ENCODE measurements at regions not wholly inside any gene's neighbourhood (a gene's known extent, or its start where the extent isn't known, plus 50 kb on each side); places are given as distances from the start of the nearest gene placed in this dataset.

- no peak overlapping the region for H3K4me3 Mint-ChIP-seq
- H3K9me3 Mint-ChIP-seq: no peaks in the 10 kb centered on the region
- no peaks in the 10 kb centered on the region for H3K36me3 Mint-ChIP-seq (ENCODE audit: insufficient read depth)
- no peak for ATAC-seq
- no peak for DNase-seq
- H3K4me1 Mint-ChIP-seq (ENCODE audit: low read depth): no peaks in the 10 kb centered on the region
- H3K27me3 Mint-ChIP-seq (ENCODE audit: low read depth): no peaks in the 10 kb centered on the region
Observed at GRCh38 chr11:109796253-109796652, 296.9 kb upstream of the ZC3H12C start.

DNA sequence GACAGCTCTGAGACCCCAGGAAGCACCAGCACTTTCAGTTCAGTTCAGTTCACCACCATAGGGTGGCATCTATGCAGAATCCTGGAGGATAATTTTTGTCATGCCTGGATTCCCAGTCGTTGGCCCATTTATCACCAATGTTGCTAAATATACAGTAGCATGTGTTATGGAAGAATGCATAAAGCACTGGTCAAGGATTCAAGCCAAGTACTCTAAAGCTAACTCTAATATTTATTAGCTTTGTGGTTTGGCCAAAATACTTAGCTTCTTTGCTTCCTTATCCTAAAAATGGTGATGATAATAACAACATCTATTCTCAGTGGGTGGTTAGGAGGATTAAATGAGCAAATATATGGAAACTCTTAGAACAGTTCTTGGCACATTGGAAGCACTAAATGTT, 294.7 kb upstream of the ZC3H12C start:
- H3K9me3 Mint-ChIP-seq: no peaks in the 10 kb centered on the region
- no peak for DNase-seq
- no peaks in the 10 kb centered on the region for H3K4me1 Mint-ChIP-seq (ENCODE audit: low read depth)
- H3K4me3 Mint-ChIP-seq: no peak overlapping the region
- H3K27me3 Mint-ChIP-seq (ENCODE audit: low read depth): no peaks in the 10 kb centered on the region
- no peaks in the 10 kb centered on the region for H3K36me3 Mint-ChIP-seq (ENCODE audit: insufficient read depth)
- no peak for ATAC-seq

- no peaks in the 10 kb centered on the region for H3K36me3 Mint-ChIP-seq (ENCODE audit: insufficient read depth)
- no peak overlapping the region for H3K4me3 Mint-ChIP-seq
- H3K27me3 Mint-ChIP-seq (ENCODE audit: low read depth): no peaks in the 10 kb centered on the region
- H3K4me1 Mint-ChIP-seq (ENCODE audit: low read depth): no peaks in the 10 kb centered on the region
- ATAC-seq (no peak), DNase-seq (no peak)
- H3K9me3 Mint-ChIP-seq: no peaks in the 10 kb centered on the region
Observed at GRCh38 chr11:109799604-109800003, 293.6 kb upstream of the ZC3H12C start.

DNA sequence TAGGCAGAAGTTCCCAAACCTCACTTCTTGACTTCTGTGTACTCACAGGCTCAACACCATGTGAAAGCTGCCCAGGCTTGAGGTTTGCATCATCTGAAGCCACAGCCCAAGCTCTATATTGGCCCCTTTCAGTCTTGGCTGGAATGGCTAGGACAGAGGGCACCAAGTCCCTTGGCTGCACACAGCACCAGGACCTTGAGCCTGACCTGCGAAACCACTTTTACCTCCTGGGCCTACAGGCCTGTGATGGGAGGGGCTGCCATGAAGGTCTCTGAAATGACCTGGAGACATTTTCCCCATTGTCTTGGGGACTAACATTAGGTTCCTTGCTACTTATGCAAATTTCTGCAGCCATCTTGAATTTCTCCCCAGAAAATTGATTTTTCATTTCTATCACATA, 288.3 kb upstream of the ZC3H12C start:
- Mint-ChIP-seq H3K27me3 (ENCODE audit: low read depth) (no peaks in the 10 kb centered on the region), H3K36me3 (ENCODE audit: insufficient read depth) (no peaks in the 10 kb centered on the region), H3K9me3 (peaks cover 6% of the 10 kb centered on the region), H3K4me3 (no peak overlapping the region), H3K4me1 (ENCODE audit: low read depth) (no peaks in the 10 kb centered on the region)
- no peak for ATAC-seq
- DNase-seq: no peak

GRCh38 chr11:109806205-109806604, 287.0 kb upstream of the ZC3H12C start:
- Mint-ChIP-seq H3K4me1 (ENCODE audit: low read depth) (no peaks in the 10 kb centered on the region), H3K4me3 (no peak overlapping the region), H3K27me3 (ENCODE audit: low read depth) (no peaks in the 10 kb centered on the region), H3K36me3 (ENCODE audit: insufficient read depth) (no peaks in the 10 kb centered on the region), H3K9me3 (peaks cover 6% of the 10 kb centered on the region)
- DNase-seq: no peak
- no peak for ATAC-seq

DNA sequence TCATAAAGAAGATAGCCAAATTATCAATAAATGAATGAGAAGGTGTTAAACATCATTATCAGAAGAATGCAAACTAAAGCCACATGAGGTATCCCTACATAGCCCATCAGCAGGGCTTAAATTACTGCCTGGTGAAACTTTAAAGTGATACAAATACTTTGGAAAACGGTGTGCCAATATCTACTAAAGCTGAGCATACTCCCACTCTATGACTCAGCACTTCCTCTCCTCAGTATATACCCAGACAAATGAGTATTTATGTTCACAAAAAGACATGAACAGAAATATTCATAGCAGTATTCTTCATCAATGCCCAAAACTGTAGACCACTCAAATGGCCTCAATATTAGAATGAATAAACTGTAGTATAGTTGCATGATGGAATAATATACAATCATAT, 284.6 kb upstream of the ZC3H12C start:
- Mint-ChIP-seq H3K27me3 (ENCODE audit: low read depth) (no peaks in the 10 kb centered on the region), H3K9me3 (peaks cover 6% of the 10 kb centered on the region), H3K36me3 (ENCODE audit: insufficient read depth) (no peaks in the 10 kb centered on the region), H3K4me1 (ENCODE audit: low read depth) (no peaks in the 10 kb centered on the region), H3K4me3 (no peak overlapping the region)
- DNase-seq (no peak), ATAC-seq (no peak)

DNA sequence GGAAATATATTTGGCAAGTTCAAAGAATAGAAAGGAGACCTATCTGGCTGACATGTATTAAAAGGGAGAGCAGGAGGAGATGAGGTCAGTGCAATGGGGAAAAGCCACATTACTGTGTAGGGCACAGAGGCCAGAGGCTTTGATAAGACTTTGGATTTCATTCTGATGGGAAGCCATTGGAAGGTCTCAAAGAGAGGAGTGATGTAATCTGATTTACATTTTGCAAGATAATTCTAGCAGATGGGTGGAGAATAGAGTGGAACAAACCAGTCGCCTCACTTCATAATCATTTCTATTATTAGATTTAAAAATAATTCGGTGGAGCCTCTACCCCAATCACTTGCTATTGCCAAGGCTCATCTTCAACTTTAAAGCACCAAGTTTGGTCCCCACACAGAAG, 278.4 kb upstream of the ZC3H12C start:
- Mint-ChIP-seq H3K4me3 (no peak overlapping the region), H3K4me1 (ENCODE audit: low read depth) (peaks cover 4% of the 10 kb centered on the region), H3K36me3 (ENCODE audit: insufficient read depth) (no peaks in the 10 kb centered on the region), H3K9me3 (no peaks in the 10 kb centered on the region), H3K27me3 (ENCODE audit: low read depth) (no peaks in the 10 kb centered on the region)
- no peak for ATAC-seq
- DNase-seq: no peak

GRCh38 chr11:109815500-109816150, 277.6 kb upstream of the ZC3H12C start:
- H3K9me3 Mint-ChIP-seq: no peaks in the 10 kb centered on the region
- DNase-seq: no peak
- ATAC-seq: no peak
- no peaks in the 10 kb centered on the region for H3K36me3 Mint-ChIP-seq (ENCODE audit: insufficient read depth)
- peaks cover 4% of the 10 kb centered on the region for H3K4me1 Mint-ChIP-seq (ENCODE audit: low read depth)
- no peaks in the 10 kb centered on the region for H3K27me3 Mint-ChIP-seq (ENCODE audit: low read depth)
- no peak overlapping the region for H3K4me3 Mint-ChIP-seq

GRCh38 chr11:109818290-109818689, 274.9 kb upstream of the ZC3H12C start:
- Mint-ChIP-seq H3K4me3 (peak overlapping the region; percentile 39), H3K27me3 (ENCODE audit: low read depth) (no peaks in the 10 kb centered on the region), H3K4me1 (ENCODE audit: low read depth) (peaks cover 4% of the 10 kb centered on the region), H3K36me3 (ENCODE audit: insufficient read depth) (no peaks in the 10 kb centered on the region), H3K9me3 (no peaks in the 10 kb centered on the region)
- ATAC-seq: no peak
- no peak for DNase-seq

DNA sequence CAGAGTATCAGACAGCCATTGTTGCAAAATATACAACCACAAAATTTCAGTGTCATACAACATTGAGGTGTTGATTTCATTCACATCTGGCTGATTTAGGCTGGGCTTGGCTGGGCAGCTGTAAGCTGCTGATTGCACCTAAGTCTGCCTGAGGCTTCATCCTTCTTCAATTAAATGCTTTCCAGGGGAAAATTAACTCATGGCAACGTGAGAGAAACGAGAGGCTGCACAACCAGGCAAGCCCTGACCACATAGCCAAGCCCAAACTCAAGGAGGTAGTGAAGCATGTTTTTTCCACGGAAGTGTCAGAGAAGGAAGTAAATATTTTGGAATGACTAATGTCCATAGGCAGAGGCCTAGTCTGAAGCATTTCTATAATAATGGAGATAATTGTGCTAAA, 273.8 kb upstream of the ZC3H12C start:
- DNase-seq: no peak
- no peak overlapping the region for H3K4me3 Mint-ChIP-seq
- peaks cover 4% of the 10 kb centered on the region for H3K4me1 Mint-ChIP-seq (ENCODE audit: low read depth)
- H3K9me3 Mint-ChIP-seq: no peaks in the 10 kb centered on the region
- no peak for ATAC-seq
- H3K36me3 Mint-ChIP-seq (ENCODE audit: insufficient read depth): no peaks in the 10 kb centered on the region
- no peaks in the 10 kb centered on the region for H3K27me3 Mint-ChIP-seq (ENCODE audit: low read depth)

DNA sequence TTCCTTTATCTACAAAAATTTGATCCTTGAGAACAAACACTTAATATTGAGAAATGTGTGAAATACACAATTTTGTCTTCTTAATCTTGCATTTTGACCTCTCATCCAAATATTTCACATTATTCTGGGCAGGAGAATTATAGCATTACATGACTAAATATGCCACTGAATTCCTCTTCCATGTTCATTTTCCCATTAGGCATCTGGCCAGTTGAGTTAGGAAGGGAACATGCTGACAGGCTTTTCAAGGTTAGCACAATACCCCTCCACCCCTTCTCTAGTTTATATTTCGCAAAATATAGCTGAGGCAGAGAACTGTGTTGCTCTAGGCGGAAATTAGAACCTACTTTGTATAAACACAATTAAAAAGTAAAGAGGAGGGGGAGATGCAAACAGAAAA, 271.7 kb upstream of the ZC3H12C start:
- Mint-ChIP-seq H3K27me3 (ENCODE audit: low read depth) (no peaks in the 10 kb centered on the region), H3K36me3 (ENCODE audit: insufficient read depth) (no peaks in the 10 kb centered on the region), H3K4me1 (ENCODE audit: low read depth) (peaks cover 4% of the 10 kb centered on the region), H3K4me3 (no peak overlapping the region), H3K9me3 (no peaks in the 10 kb centered on the region)
- DNase-seq (no peak), ATAC-seq (no peak)

DNA sequence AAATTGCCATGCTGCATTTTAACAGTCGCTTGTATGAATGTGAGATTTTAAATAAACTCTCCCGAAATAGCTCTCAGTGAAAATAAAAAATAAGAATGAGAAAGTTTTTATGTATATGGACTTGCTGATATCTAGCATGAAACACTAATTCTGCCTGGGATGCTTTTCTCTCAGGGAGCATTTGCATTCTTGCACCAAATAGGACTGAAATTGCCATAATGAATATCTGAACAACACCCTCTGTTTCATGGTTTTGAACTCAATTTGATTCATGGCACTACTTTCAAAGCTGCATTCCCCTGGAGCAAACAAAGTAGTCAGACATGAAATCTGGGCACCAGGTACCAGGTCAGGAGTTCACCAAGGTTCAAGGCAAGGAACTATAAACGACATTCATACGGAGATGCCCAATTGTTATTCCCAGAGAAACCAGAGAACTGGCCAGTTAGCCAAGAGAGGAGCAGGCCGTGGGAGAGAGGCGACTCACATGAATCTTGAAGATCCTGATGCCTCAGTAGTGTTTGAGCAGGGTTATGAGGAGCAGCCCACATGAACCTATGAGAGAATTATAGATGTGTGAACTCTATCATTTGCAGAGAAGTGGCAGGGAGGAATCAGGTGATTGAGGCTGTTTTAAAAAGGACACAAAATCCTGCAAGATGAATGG, 270.6 kb upstream of the ZC3H12C start:
- DNase-seq: no peak
- H3K4me1 Mint-ChIP-seq (ENCODE audit: low read depth): peaks cover 4% of the 10 kb centered on the region
- H3K4me3 Mint-ChIP-seq: no peak overlapping the region
- H3K9me3 Mint-ChIP-seq: no peaks in the 10 kb centered on the region
- ATAC-seq: no peak
- H3K27me3 Mint-ChIP-seq (ENCODE audit: low read depth): no peaks in the 10 kb centered on the region
- H3K36me3 Mint-ChIP-seq (ENCODE audit: insufficient read depth): no peaks in the 10 kb centered on the region

DNA sequence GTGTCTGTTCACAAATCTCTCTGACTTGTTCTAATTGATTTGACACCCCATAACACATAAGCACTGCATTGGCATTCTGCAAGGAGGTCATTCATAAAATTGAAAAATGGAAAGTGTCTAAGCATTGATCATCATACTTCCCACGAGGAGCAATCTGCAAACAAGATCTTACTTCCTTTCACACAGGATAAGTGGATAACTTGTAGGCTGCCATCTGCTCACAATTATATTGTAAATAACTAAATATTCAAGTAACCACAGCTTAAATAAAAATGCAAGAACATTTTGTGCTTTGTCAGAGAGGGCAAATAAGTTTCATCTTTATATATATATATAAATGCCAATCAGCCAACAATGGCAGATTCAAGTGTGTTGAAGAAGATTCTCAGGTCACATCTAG, 264.8 kb upstream of the ZC3H12C start:
- H3K4me3 Mint-ChIP-seq: no peak overlapping the region
- no peak for ATAC-seq
- no peaks in the 10 kb centered on the region for H3K4me1 Mint-ChIP-seq (ENCODE audit: low read depth)

GRCh38 chr11:109838026-109838425, 255.2 kb upstream of the ZC3H12C start:
- Mint-ChIP-seq H3K4me3 (no peak overlapping the region), H3K27me3 (ENCODE audit: low read depth) (no peaks in the 10 kb centered on the region), H3K4me1 (ENCODE audit: low read depth) (no peaks in the 10 kb centered on the region), H3K36me3 (ENCODE audit: insufficient read depth) (no peaks in the 10 kb centered on the region), H3K9me3 (peaks cover 3% of the 10 kb centered on the region)
- DNase-seq (no peak), ATAC-seq (no peak)

More for the DNA sequence above, 264.8 kb upstream of the ZC3H12C start:
- no peak for DNase-seq
- Mint-ChIP-seq H3K36me3 (ENCODE audit: insufficient read depth) (no peaks in the 10 kb centered on the region), H3K27me3 (ENCODE audit: low read depth) (no peaks in the 10 kb centered on the region), H3K9me3 (peaks cover 3% of the 10 kb centered on the region)

DNA sequence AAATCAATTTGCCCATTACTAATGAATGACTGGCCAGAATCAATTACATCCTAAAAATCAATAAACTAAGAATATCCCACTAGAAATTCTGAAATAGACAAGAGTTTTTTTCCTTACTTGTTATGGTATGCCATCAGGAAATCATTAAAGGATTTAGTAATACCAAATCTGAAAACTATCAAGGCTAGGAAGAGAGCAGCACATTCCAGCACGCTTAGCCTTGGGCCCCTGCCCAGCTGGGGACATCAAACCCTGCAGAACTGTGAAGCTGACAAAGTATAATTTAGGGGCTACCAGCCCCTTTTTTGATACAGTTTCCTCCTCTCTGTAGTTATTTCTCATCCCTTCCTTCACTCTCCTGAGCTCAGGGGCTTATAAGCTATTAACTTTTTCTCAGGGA, 247.8 kb upstream of the ZC3H12C start:
- Mint-ChIP-seq H3K27me3 (ENCODE audit: low read depth) (no peaks in the 10 kb centered on the region), H3K4me1 (ENCODE audit: low read depth) (no peaks in the 10 kb centered on the region), H3K4me3 (no peak overlapping the region), H3K9me3 (no peaks in the 10 kb centered on the region), H3K36me3 (ENCODE audit: insufficient read depth) (no peaks in the 10 kb centered on the region)
- no peak for DNase-seq
- no peak for ATAC-seq
